HFF-Myc (cell line): ENCODE measurements at regions not wholly inside any gene's neighbourhood (a gene's known extent, or its start where the extent isn't known, plus 50 kb on each side); places are given as distances from the start of the nearest gene placed in this dataset.

Experiments used
- DNase-seq: peaks from one replicate; pipeline ENCODE4 v3.0.0-alpha.2; 2011; ENCODE audit warnings: low read depth; ENCODE audit errors: extremely low read depth
- H3K4me3 ChIP-seq: replicated peaks from 2 replicates; pipeline ENCODE4 v1.5.1; 2011; ENCODE audit warnings: low read depth, mild to moderate bottlenecking, control low read depth, low read length
- TF ChIP-seq, protein P1 (sequence below): IDR thresholded peaks from 2 replicates; pipeline ENCODE4 v1.5.1; 2012; ENCODE audit warnings: mild to moderate bottlenecking, low read depth, low read length, control low read depth; ENCODE audit errors: missing control alignments

DNA sequence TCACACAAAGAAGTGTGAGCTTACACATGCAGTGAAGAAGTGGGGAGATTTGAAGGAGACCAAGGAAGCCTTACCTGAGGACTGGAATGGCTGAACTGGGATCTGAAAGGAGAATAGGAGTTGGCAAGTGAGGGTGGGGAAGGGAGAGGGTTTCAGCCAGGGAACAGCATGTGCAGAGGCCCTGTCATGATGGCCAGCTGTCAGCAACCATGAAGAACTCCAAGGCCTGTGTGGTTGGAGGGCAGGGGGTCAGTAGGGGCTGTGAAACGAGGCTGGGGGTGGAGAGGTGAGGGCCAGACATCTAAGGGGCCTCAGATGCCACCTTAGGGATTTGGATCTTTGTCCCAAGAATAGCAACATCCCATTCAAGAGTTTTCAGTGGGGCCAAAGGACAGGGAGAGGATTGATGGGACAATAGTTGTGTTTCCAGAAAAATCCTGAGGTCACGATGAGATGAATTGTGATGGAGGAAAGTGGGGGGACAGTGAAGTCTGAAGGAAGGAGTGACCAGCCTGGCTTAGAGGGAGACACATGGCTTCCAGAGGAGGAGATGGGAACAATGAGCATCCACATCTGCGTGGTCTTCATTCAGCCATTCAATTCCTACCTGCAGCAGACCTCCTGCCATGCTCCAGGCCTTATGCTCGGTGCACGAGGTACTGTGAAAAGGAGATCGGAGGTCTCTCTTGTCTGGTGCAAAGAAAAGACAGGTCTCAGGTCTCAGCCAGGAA lies 187.6 kb downstream of the MATN1 start:
- TF ChIP-seq, protein P1, sequence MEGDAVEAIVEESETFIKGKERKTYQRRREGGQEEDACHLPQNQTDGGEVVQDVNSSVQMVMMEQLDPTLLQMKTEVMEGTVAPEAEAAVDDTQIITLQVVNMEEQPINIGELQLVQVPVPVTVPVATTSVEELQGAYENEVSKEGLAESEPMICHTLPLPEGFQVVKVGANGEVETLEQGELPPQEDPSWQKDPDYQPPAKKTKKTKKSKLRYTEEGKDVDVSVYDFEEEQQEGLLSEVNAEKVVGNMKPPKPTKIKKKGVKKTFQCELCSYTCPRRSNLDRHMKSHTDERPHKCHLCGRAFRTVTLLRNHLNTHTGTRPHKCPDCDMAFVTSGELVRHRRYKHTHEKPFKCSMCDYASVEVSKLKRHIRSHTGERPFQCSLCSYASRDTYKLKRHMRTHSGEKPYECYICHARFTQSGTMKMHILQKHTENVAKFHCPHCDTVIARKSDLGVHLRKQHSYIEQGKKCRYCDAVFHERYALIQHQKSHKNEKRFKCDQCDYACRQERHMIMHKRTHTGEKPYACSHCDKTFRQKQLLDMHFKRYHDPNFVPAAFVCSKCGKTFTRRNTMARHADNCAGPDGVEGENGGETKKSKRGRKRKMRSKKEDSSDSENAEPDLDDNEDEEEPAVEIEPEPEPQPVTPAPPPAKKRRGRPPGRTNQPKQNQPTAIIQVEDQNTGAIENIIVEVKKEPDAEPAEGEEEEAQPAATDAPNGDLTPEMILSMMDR, result no peak
- no peak for DNase-seq

GRCh38 chr1:30534551-30534940 lies 188.8 kb downstream of the MATN1 start:
- DNase-seq, result no peak
- TF ChIP-seq, protein P1, result no peak

More for the DNA sequence above, 187.6 kb downstream of the MATN1 start:
- H3K4me3 ChIP-seq, result no peak overlapping the region

GRCh38 chr1:30533796-30534550 lies 189.4 kb downstream of the MATN1 start:
- no peak overlapping the region for H3K4me3 ChIP-seq
- TF ChIP-seq, protein P1, result no peak
- DNase-seq, result no peak

More at GRCh38 chr1:30534551-30534940, 188.8 kb downstream of the MATN1 start:
- H3K4me3 ChIP-seq, result no peak overlapping the region

GRCh38 chr1:30533141-30533540 lies 190.2 kb downstream of the MATN1 start:
- no peak for DNase-seq
- no peak overlapping the region for H3K4me3 ChIP-seq
- TF ChIP-seq, protein P1, result no peak

GRCh38 chr1:30532621-30533020 lies 190.8 kb downstream of the MATN1 start:
- DNase-seq, result no peak
- H3K4me3 ChIP-seq, result no peak overlapping the region
- TF ChIP-seq, protein P1, result no peak

- DNase-seq, result no peak
- H3K4me3 ChIP-seq, result no peak overlapping the region
- TF ChIP-seq, protein P1, result no peak
Observed at GRCh38 chr1:30527511-30528140, 195.8 kb downstream of the MATN1 start.
